ENCODE measurements at regions not wholly inside any gene's neighbourhood (a gene's known extent, or its start where the extent isn't known, plus 50 kb on each side); places are given as distances from the start of the nearest gene placed in this dataset.

DNA sequence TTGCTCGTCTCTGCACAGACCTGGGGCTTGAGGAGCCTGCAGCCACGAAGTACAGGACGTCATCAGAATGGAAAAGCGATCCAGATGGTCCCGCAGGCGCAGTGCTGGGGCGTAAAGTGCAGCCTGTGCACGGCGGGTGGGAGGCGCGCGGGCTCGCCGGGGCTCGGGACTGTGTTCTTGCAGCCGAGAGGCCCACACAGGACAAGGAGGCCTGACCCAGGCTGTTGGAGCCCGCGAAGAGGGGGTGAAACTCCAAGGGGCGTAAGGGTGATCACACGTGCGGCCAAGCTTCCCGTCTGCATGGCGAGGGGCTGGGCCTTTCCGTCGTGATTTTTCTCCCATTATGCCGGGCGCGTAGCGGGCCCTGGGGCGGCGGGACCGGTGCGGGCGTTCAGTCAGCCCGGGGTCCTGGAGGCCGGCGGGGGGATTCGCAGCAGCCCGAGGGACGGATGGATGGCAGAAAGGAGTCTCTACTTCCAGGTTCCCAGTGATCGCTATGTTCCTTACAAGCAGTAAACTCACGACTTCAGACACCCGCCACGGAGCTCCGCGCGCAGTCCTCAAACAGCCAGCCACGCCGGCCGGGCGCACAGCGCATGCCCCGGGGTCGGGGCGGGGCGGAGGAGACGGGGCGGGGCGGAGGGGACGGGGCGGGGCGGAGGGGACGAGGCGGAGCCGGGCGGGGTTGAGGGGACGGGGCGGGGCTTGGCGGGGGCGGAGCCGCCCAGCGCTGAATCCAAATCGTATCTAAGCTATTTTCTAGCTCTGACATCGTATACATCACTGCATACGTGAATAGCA, 141.0 kb upstream of the KCNJ18 start (continued):
- TF ChIP-seq FOXC1 (CRISPR knock-in tag; IDR thresholded peaks at IDR 0.05; ENCODE audit: borderline replicate concordance) (peak; percentile 85), MIER2 (CRISPR knock-in tag; IDR thresholded peaks at IDR 0.05) (no peak), DR1 (CRISPR knock-in tag; IDR thresholded peaks at IDR 0.05) (no peak), GATAD2A (CRISPR knock-in tag; IDR thresholded peaks at IDR 0.05) (peak; percentile 36), IRF2 (CRISPR knock-in tag; IDR thresholded peaks at IDR 0.05) (0 out of 2 replicates have a peak, but pooled peaks have one; percentile 24), ZNF10 (CRISPR knock-in tag; IDR thresholded peaks at IDR 0.05; ENCODE audit: borderline replicate concordance, low read depth) (no peak), ZNF614 (CRISPR knock-in tag; IDR thresholded peaks at IDR 0.05; ENCODE audit: borderline replicate concordance) (peak; percentile 44; the same call in 1 of the 2 replicates), BORCS8-MEF2B (CRISPR knock-in tag; IDR thresholded peaks at IDR 0.05) (0 out of 2 replicates have a peak, but pooled peaks have one; percentile 53), ZNF30 (CRISPR knock-in tag; IDR thresholded peaks at IDR 0.05) (0 out of 2 replicates have a peak, but pooled peaks have one; percentile 30), POGZ (CRISPR knock-in tag; IDR thresholded peaks at IDR 0.05) (peak; percentile 71), ZNF160 (CRISPR knock-in tag; IDR thresholded peaks at IDR 0.05) (0 out of 2 replicates have a peak, but pooled peaks have one; percentile 38), ZNF136 (CRISPR knock-in tag; IDR thresholded peaks at IDR 0.05; ENCODE audit: low read depth) (0 out of 2 replicates have a peak, but pooled peaks have one; percentile 40), ZNF367 (CRISPR knock-in tag; IDR thresholded peaks at IDR 0.05; ENCODE audit: borderline replicate concordance) (0 out of 2 replicates have a peak, but pooled peaks have one; percentile 30), RNF2 (conservative IDR thresholded peaks at IDR 0.05; ENCODE audit: low read depth) (peak; percentile 99), ZNF572 (CRISPR knock-in tag; IDR thresholded peaks at IDR 0.05) (0 out of 2 replicates have a peak, but pooled peaks have one; percentile 89), RXRA (CRISPR knock-in tag; IDR thresholded peaks at IDR 0.05) (0 out of 2 replicates have a peak, but pooled peaks have one; percentile 51), KAT8 (CRISPR knock-in tag; IDR thresholded peaks at IDR 0.05) (0 out of 2 replicates have a peak, but pooled peaks have one; percentile 31), ZNF883 (CRISPR knock-in tag; IDR thresholded peaks at IDR 0.05; ENCODE audit: not compliant biosample characterization) (peak; percentile 80), ZNF768 (CRISPR knock-in tag; IDR thresholded peaks at IDR 0.05) (peak; percentile 58), ZNF703 (CRISPR knock-in tag; IDR thresholded peaks at IDR 0.05; ENCODE audit: borderline replicate concordance) (0 out of 2 replicates have a peak, but pooled peaks have one; percentile 48), ZNF746 (CRISPR knock-in tag; IDR thresholded peaks at IDR 0.05) (peak; percentile 61; the same call in 1 of the 2 replicates), RXRB (CRISPR knock-in tag; IDR thresholded peaks at IDR 0.05; ENCODE audit: borderline replicate concordance) (0 out of 2 replicates have a peak, but pooled peaks have one; percentile 9), ZNF776 (CRISPR knock-in tag; IDR thresholded peaks at IDR 0.05) (peak; percentile 31; the same call in 1 of the 2 replicates), ZNF121 (CRISPR knock-in tag; IDR thresholded peaks at IDR 0.05) (peak; percentile 88), KLF9 (CRISPR knock-in tag; IDR thresholded peaks at IDR 0.05; ENCODE audit: low read depth) (no peak)
- TF ChIP-seq, protein P1, sequence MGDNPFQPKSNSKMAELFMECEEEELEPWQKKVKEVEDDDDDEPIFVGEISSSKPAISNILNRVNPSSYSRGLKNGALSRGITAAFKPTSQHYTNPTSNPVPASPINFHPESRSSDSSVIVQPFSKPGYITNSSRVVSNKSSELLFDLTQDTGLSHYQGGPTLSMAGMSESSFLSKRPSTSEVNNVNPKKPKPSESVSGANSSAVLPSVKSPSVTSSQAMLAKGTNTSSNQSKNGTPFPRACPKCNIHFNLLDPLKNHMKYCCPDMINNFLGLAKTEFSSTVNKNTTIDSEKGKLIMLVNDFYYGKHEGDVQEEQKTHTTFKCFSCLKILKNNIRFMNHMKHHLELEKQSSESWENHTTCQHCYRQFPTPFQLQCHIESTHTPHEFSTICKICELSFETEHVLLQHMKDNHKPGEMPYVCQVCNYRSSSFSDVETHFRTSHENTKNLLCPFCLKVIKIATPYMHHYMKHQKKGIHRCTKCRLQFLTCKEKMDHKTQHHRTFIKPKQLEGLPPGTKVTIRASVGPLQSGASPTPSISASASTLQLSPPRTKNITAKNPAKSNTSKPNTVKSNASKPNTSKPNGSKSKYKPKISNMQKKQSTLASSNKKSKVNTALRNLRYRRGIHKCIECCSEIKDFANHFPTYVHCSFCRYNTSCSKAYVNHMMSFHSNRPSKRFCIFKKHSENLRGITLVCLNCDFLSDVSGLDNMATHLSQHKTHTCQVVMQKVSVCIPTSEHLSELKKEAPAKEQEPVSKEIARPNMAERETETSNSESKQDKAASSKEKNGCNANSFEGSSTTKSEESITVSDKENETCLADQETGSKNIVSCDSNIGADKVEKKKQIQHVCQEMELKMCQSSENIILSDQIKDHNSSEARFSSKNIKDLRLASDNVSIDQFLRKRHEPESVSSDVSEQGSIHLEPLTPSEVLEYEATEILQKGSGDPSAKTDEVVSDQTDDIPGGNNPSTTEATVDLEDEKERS (CRISPR knock-in tag; IDR thresholded peaks at IDR 0.05), result 0 out of 2 replicates have a peak, but pooled peaks have one; percentile 40
- TF ChIP-seq, protein P2, sequence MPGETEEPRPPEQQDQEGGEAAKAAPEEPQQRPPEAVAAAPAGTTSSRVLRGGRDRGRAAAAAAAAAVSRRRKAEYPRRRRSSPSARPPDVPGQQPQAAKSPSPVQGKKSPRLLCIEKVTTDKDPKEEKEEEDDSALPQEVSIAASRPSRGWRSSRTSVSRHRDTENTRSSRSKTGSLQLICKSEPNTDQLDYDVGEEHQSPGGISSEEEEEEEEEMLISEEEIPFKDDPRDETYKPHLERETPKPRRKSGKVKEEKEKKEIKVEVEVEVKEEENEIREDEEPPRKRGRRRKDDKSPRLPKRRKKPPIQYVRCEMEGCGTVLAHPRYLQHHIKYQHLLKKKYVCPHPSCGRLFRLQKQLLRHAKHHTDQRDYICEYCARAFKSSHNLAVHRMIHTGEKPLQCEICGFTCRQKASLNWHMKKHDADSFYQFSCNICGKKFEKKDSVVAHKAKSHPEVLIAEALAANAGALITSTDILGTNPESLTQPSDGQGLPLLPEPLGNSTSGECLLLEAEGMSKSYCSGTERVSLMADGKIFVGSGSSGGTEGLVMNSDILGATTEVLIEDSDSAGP (CRISPR knock-in tag; IDR thresholded peaks at IDR 0.05; ENCODE audit: borderline replicate concordance), result peak; percentile 68; the same call in 1 of the 2 replicates

Measured in HepG2 (cell line).